H9 (cell line): ENCODE measurements at regions not wholly inside any gene's neighbourhood (a gene's known extent, or its start where the extent isn't known, plus 50 kb on each side); places are given as distances from the start of the nearest gene placed in this dataset.

Experiments
- DNase-seq: peaks from one replicate; pipeline ENCODE4 v3.0.0-alpha.2; 2017
- H2AFZ ChIP-seq: one replicate; pipeline ENCODE4 v1.6.1; 2013; ENCODE audit warnings: mild to moderate bottlenecking, low read length, control low read depth, moderate library complexity
- H2AK5ac ChIP-seq: 2 replicates; pipeline ENCODE4 v1.6.1; 2013; ENCODE audit warnings: low read length, control low read depth, mixed read lengths; ENCODE audit not compliant: insufficient read length
- H2BK120ac ChIP-seq: one replicate; pipeline ENCODE4 v1.6.1; 2013; ENCODE audit warnings: low read depth, mild to moderate bottlenecking, low read length, control low read depth, inconsistent platforms; ENCODE audit not compliant: poor library complexity, severe bottlenecking
- H2BK12ac ChIP-seq: 2 replicates; pipeline ENCODE4 v1.6.1; 2013; ENCODE audit warnings: low read length, control low read depth, mixed read lengths, low read depth; ENCODE audit not compliant: insufficient read length
- H2BK15ac ChIP-seq: 2 replicates; pipeline ENCODE4 v1.6.1; 2013; ENCODE audit warnings: low read depth, low read length, control low read depth
- H2BK20ac ChIP-seq: one replicate; pipeline ENCODE4 v1.6.1; 2013; ENCODE audit warnings: low read depth, mild to moderate bottlenecking, low read length, control low read depth, inconsistent platforms; ENCODE audit not compliant: poor library complexity, severe bottlenecking
- H2BK5ac ChIP-seq: 2 replicates; pipeline ENCODE4 v1.6.1; 2013; ENCODE audit warnings: low read length, control low read depth, mixed read lengths; ENCODE audit not compliant: insufficient read length
- H3K14ac ChIP-seq: 2 replicates; pipeline ENCODE4 v1.6.1; 2013; ENCODE audit warnings: low read length, control low read depth; ENCODE audit not compliant: insufficient read depth
- H3K18ac ChIP-seq: 2 replicates; pipeline ENCODE4 v1.6.1; 2013; ENCODE audit warnings: low read depth, mild to moderate bottlenecking, mixed read lengths, low read length, control low read depth; ENCODE audit not compliant: insufficient read length
- H3K23ac ChIP-seq: 2 replicates; pipeline ENCODE4 v1.6.1; 2013; ENCODE audit warnings: low read length, control low read depth, mixed read lengths, low read depth; ENCODE audit not compliant: insufficient read length
- H3K23me2 ChIP-seq: 2 replicates; pipeline ENCODE4 v1.6.1; 2013; ENCODE audit warnings: low read depth, mild to moderate bottlenecking, mixed read lengths, low read length, control low read depth; ENCODE audit not compliant: insufficient read length, poor library complexity, severe bottlenecking
- H3K27ac ChIP-seq: 2 replicates; pipeline ENCODE4 v1.5.1; 2013; ENCODE audit warnings: low read length, control low read depth, mixed read lengths, low read depth; ENCODE audit not compliant: insufficient read length
- H3K27me3 ChIP-seq: 2 replicates; pipeline ENCODE4 v1.6.1; 2013; ENCODE audit warnings: low read length, control low read depth, inconsistent platforms; ENCODE audit not compliant: insufficient read depth
- H3K4ac ChIP-seq: 2 replicates; pipeline ENCODE4 v1.6.1; 2013; ENCODE audit warnings: low read depth, mild to moderate bottlenecking, control low read depth, inconsistent platforms, low read length, moderate library complexity
- H3K4me1 ChIP-seq: 2 replicates; pipeline ENCODE4 v1.6.1; 2013; ENCODE audit warnings: low read length, control low read depth, inconsistent platforms; ENCODE audit not compliant: insufficient read depth
- H3K4me2 ChIP-seq: 2 replicates; pipeline ENCODE4 v1.6.1; 2013; ENCODE audit warnings: low read length, control low read depth, mixed read lengths; ENCODE audit not compliant: insufficient read length, insufficient read depth
- H3K56ac ChIP-seq: 2 replicates; pipeline ENCODE4 v1.6.1; 2013; ENCODE audit warnings: low read depth, mild to moderate bottlenecking, mixed read lengths, low read length, control low read depth; ENCODE audit not compliant: insufficient read length
- H3K79me1 ChIP-seq: 2 replicates; pipeline ENCODE4 v1.6.1; 2013; ENCODE audit warnings: low read depth, mild to moderate bottlenecking, moderate library complexity, low read length, control low read depth, inconsistent platforms; ENCODE audit not compliant: insufficient read depth, poor library complexity, severe bottlenecking
- H3K79me2 ChIP-seq: 2 replicates; pipeline ENCODE4 v1.6.1; 2013; ENCODE audit warnings: low read length, control low read depth, inconsistent platforms; ENCODE audit not compliant: insufficient read depth
- H3K9ac ChIP-seq: 2 replicates; pipeline ENCODE4 v1.6.1; 2013; ENCODE audit warnings: low read length, control low read depth, mixed read lengths; ENCODE audit not compliant: insufficient read length; ENCODE audit errors: extremely low read depth
- H3K9me3 ChIP-seq: one replicate; pipeline ENCODE4 v1.6.1; 2013; ENCODE audit warnings: low read depth, low read length, inconsistent platforms; ENCODE audit not compliant: control insufficient read depth
- H3T11ph ChIP-seq: one replicate; pipeline ENCODE4 v1.6.1; 2013; ENCODE audit warnings: mild to moderate bottlenecking, low read length, control low read depth, inconsistent platforms
- H4K20me1 ChIP-seq: one replicate; pipeline ENCODE4 v1.6.1; 2013; ENCODE audit not compliant: control insufficient read depth, insufficient read length, insufficient read depth
- H4K5ac ChIP-seq: 2 replicates; pipeline ENCODE4 v1.6.1; 2013; ENCODE audit warnings: low read depth, mild to moderate bottlenecking, mixed read lengths, low read length, control low read depth; ENCODE audit not compliant: insufficient read length
- H4K8ac ChIP-seq: replicated peaks from 2 replicates; pipeline ENCODE4 v1.6.1; 2013; ENCODE audit warnings: low read length, control low read depth, mixed read lengths, low read depth; ENCODE audit not compliant: insufficient read length
- H4K91ac ChIP-seq: 2 replicates; pipeline ENCODE4 v1.6.1; 2013; ENCODE audit warnings: low read depth, mild to moderate bottlenecking, moderate library complexity, mixed read lengths, low read length, control low read depth; ENCODE audit not compliant: insufficient read length
- H3K27ac Mint-ChIP-seq, 3 experiments: 2 replicates in 2 of 3; 3 replicates in 1 of 3; pipeline ENCODE4 v1.8.0; 2020 to 2021; ENCODE audit warnings: mixed read lengths in 3 of 3, mild to moderate bottlenecking in 1 of 3, moderate library complexity in 1 of 3
- H3K27me3 Mint-ChIP-seq: 2 replicates; pipeline ENCODE4 v1.8.0; 2021; ENCODE audit warnings: low read depth, mild to moderate bottlenecking, moderate library complexity, mixed read lengths
- H3K36me3 Mint-ChIP-seq, 3 experiments: 2 replicates in 2 of 3; 3 replicates in 1 of 3; pipeline ENCODE4 v1.8.0; 2020 to 2021; ENCODE audit warnings: low read depth in 3 of 3, mixed read lengths in 3 of 3; ENCODE audit not compliant: insufficient read depth in 1 of 3
- H3K4me1 Mint-ChIP-seq, 2 experiments: 2 replicates each; pipeline ENCODE4 v1.8.0; 2020; ENCODE audit warnings: mixed read lengths in 2 of 2
- H3K4me3 Mint-ChIP-seq, 2 experiments: 2 replicates in 1 of 2; 3 replicates in 1 of 2; pipeline ENCODE4 v1.8.0; 2020 to 2021; ENCODE audit warnings: mild to moderate bottlenecking in 2 of 2, mixed read lengths in 2 of 2, moderate library complexity in 1 of 2
- H3K9me3 Mint-ChIP-seq, 2 experiments: 2 replicates in 1 of 2; 3 replicates in 1 of 2; pipeline ENCODE4 v1.8.0; 2020; ENCODE audit warnings: mild to moderate bottlenecking in 2 of 2, mixed read lengths in 2 of 2, moderate library complexity in 1 of 2
- CTCF ChIP-seq: fragments of 200-600 bp; sonication (generic); conservative IDR thresholded peaks from 3 replicates; pipeline ENCODE4 v1.8.0; 2021; ENCODE audit warnings: antibody characterized with exemption, mild to moderate bottlenecking

- Histone ChIP-seq H2AFZ (no peak overlapping the region), H3K79me1 (no peaks in the 10 kb centered on the region), H3K9ac (no peak overlapping the region), H3K79me2 (no peaks in the 10 kb centered on the region), H3K4me1 (no peaks in the 10 kb centered on the region; the same call in 1 of the 2 replicates), H2BK12ac (no peak overlapping the region), H2BK15ac (no peak overlapping the region), H3K27me3 (no peaks in the 10 kb centered on the region), H3K27ac (no peak overlapping the region), H3K4ac (no peak overlapping the region), H3K23ac (no peak overlapping the region), H3K56ac (no peak overlapping the region), H4K91ac (no peak overlapping the region), H3K23me2 (no peaks in the 10 kb centered on the region), H3K18ac (no peak overlapping the region), H2BK20ac (no peak overlapping the region), H3K14ac (no peak overlapping the region), H4K20me1 (no peaks in the 10 kb centered on the region), H4K8ac (no peak overlapping the region), H2AK5ac (no peak overlapping the region), H3T11ph (no peak overlapping the region), H3K9me3 (no peaks in the 10 kb centered on the region), H3K4me2 (no peak overlapping the region), H2BK120ac (no peak overlapping the region), H4K5ac (no peak overlapping the region), H2BK5ac (no peak overlapping the region)
- H3K9me3 Mint-ChIP-seq, result no peaks in the 10 kb centered on the region
- no peaks in the 10 kb centered on the region for H3K27me3 Mint-ChIP-seq
- no peaks in the 10 kb centered on the region for H3K36me3 Mint-ChIP-seq
- H3K27ac Mint-ChIP-seq, result no peak overlapping the region
- DNase-seq, result no peak
- no peak overlapping the region for H3K4me3 Mint-ChIP-seq
- TF ChIP-seq CTCF, result no peak
- 0 out of 4 replicates have a peak, but pooled peaks cover 0 to 2% of the 10 kb centered on the region in 2 experiments for H3K4me1 Mint-ChIP-seq
These were observed 541.0 kb upstream of the ADGRB3 start for GRCh38 chr6:68094070-68094469.
